ENCODE measurements at regions not wholly inside any gene's neighbourhood (a gene's known extent, or its start where the extent isn't known, plus 50 kb on each side); places are given as distances from the start of the nearest gene placed in this dataset.
A peak's percentile ranks its signal among the peaks of the same experiment; 100 is the strongest.

DNA sequence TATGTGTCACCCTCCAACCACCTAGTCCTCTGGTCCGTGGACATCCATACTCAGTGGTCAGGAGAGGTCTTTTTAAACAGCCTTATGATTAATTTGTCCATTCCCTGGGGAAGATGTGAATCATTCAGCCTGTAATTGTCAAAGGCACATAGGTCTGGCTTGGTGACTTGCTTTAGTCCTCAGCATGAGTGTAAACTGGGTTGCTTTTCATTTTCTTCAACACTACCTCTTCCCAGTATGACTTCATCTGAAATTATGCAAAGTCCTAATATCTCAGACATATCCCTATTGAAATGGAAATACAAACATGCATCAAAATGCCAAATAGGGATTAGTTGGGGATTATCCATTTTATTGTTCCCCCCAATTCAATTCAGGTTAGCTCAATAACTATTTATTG, 208.3 kb upstream of the AMOT start:
- Histone ChIP-seq H3K36me3 (ENCODE audit: control insufficient read depth, insufficient read depth, low read length) (no peaks in the 10 kb centered on the region), H3K27me3 (ENCODE audit: control insufficient read depth, insufficient read depth, low read length) (no peaks in the 10 kb centered on the region), H3K4me3 (ENCODE audit: low read length) (no peak overlapping the region), H3K9me3 (ENCODE audit: control insufficient read depth, low read depth, low read length) (no peaks in the 10 kb centered on the region), H3K4me1 (ENCODE audit: control insufficient read depth, insufficient read depth, low read length) (no peaks in the 10 kb centered on the region), H3K27ac (ENCODE audit: low read length) (no peak overlapping the region)
- DNase-seq, result no peak
- WGBS (ENCODE audit: insufficient coverage, low lambda C conversion rate), result no CpG with 5 or more reads among the region's 1 CpG

DNA sequence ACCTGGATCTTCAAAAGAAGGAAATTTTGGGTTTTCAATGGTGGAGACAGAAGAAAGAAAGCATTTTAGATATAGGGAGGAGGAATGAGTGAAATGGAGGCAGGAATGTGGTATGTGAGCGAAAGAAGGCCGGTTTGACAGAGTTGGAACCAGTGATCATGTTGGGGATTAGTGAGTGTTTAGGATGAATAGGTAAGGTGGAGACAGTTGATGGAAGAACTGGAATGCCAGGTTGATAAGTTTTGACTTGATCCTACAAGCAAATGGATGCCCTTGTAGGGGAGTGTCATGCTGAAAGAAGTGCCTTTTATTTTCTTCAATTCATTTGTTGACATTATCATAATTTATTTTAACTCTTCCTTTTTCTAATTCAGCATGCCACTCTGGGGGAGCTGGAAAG, 207.8 kb upstream of the AMOT start:
- WGBS (ENCODE audit: insufficient coverage, low lambda C conversion rate), result 100% methylated on average over 1 of the region's 2 CpGs
- DNase-seq, result no peak
- Histone ChIP-seq H3K4me3 (ENCODE audit: low read length) (no peak overlapping the region), H3K9me3 (ENCODE audit: control insufficient read depth, low read depth, low read length) (no peaks in the 10 kb centered on the region), H3K4me1 (ENCODE audit: control insufficient read depth, insufficient read depth, low read length) (no peaks in the 10 kb centered on the region), H3K27me3 (ENCODE audit: control insufficient read depth, insufficient read depth, low read length) (no peaks in the 10 kb centered on the region), H3K36me3 (ENCODE audit: control insufficient read depth, insufficient read depth, low read length) (no peaks in the 10 kb centered on the region), H3K27ac (ENCODE audit: low read length) (no peak overlapping the region)

DNA sequence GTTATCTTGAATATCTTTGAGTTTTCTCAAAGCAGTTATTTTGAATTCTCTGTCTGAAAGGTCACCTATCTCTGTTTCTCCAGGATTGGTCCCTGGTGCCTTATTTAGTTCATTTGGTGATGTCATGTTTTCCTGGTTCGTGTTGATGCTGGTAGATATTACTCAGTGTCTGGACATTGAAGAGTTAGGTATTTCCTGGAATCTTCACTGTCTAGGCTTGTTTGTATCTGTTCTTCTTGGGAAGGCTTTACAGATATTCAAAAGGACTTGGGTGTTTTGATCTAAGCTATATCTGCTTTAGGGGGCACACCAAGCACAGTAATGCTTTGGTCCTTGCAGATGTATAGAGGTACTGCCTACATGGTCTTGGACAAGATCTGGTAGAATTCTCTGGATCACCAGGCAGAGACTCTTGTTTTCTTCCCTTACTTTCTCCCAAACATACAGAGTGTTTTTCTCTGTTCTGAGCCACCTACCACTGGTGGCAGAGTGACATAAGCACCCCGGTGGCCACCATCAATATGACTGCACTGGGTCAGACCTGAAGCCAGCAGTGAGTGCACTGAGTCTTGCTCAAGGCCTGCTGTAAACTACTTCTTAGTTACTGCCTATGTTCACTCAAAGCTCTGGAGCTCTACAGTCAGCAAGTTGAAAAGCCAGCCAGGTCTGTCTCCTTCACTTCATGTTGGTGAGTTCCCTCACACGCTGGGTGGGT, 193.5 kb upstream of the AMOT start:
- H3K4me3 ChIP-seq (ENCODE audit: low read length), result no peak overlapping the region
- H3K4me1 ChIP-seq (ENCODE audit: control insufficient read depth, insufficient read depth, low read length), result no peaks in the 10 kb centered on the region
- WGBS (ENCODE audit: insufficient coverage, low lambda C conversion rate), result no CpG with 5 or more reads among the region's 3 CpGs
- H3K36me3 ChIP-seq (ENCODE audit: control insufficient read depth, insufficient read depth, low read length), result no peaks in the 10 kb centered on the region
- H3K9me3 ChIP-seq (ENCODE audit: control insufficient read depth, low read depth, low read length), result no peaks in the 10 kb centered on the region
- DNase-seq, result no peak
- no peaks in the 10 kb centered on the region for H3K27me3 ChIP-seq (ENCODE audit: control insufficient read depth, insufficient read depth, low read length)
- no peak overlapping the region for H3K27ac ChIP-seq (ENCODE audit: low read length)

DNA sequence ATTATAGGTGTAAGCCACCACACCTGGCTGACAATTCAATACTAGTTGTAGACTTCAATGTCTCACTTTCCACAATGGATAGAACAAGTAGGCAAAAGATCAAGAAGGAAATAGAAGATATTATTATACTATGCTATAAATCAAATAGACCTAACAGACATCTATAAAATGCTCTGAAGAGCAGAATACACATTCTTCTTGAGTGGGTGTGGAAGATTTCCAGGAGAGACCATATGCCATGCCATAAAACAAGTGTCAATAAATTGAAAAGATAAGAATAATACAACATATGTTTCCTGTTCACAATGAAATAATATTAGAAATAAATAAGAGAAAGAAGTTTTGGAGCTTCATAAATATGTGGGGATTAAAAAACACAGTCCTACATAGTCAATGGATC, 179.3 kb upstream of the AMOT start:
- no peaks in the 10 kb centered on the region for H3K4me1 ChIP-seq (ENCODE audit: control insufficient read depth, insufficient read depth, low read length)
- H3K36me3 ChIP-seq (ENCODE audit: control insufficient read depth, insufficient read depth, low read length), result no peaks in the 10 kb centered on the region
- H3K9me3 ChIP-seq (ENCODE audit: control insufficient read depth, low read depth, low read length), result no peaks in the 10 kb centered on the region
- no peak overlapping the region for H3K4me3 ChIP-seq (ENCODE audit: low read length)
- H3K27me3 ChIP-seq (ENCODE audit: control insufficient read depth, insufficient read depth, low read length), result no peaks in the 10 kb centered on the region
- peak in 1 of 2 donors; percentile 14 for DNase-seq
- no peak overlapping the region for H3K27ac ChIP-seq (ENCODE audit: low read length)

DNA sequence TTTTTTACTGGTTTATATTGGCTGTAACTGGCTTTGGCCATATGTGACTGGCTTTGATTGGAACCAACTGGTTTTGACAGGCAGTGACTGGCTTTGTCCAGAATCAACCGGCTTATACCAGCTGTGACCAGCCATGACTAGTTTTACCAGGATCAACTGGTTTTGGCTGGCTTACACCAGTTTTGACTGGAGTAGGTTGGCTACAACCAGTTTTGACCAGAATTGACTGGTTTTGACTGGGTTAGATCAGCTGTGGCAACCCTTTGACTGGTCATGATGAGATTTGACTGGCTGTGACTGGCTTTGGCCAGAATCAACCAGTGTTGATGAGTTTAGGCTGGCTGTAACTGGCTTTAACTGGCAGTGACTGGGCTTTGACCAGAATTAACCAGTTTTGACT, 169.2 kb upstream of the AMOT start:
- Histone ChIP-seq H3K4me1 (ENCODE audit: control insufficient read depth, insufficient read depth, low read length) (no peaks in the 10 kb centered on the region), H3K36me3 (ENCODE audit: control insufficient read depth, insufficient read depth, low read length) (no peaks in the 10 kb centered on the region), H3K4me3 (ENCODE audit: low read length) (no peak overlapping the region), H3K27me3 (ENCODE audit: control insufficient read depth, insufficient read depth, low read length) (no peaks in the 10 kb centered on the region), H3K27ac (ENCODE audit: low read length) (no peak overlapping the region), H3K9me3 (ENCODE audit: control insufficient read depth, low read depth, low read length) (no peaks in the 10 kb centered on the region)
- WGBS (ENCODE audit: insufficient coverage, low lambda C conversion rate), result no CpG with 5 or more reads among the region's 1 CpG
- no peak for DNase-seq

DNA sequence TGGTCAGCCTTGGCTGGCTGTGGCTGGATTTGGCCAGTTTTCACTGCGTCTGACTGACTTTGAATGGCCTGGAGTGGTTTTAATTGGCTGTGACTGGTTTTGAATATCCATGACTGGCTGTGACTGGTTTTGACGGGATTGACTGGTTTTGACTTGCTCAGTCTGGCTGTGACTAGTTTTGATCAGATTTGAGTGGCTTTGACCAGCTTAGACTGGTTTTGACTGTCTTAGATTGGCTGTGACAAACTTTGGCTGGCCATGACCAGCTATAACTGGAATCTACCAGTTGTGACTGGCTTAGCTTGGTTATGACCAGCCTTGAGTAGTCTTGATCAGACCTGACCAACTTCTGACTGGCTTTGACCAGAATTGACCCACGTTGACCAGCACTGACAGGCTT, 168.4 kb upstream of the AMOT start:
- no peaks in the 10 kb centered on the region for H3K36me3 ChIP-seq (ENCODE audit: control insufficient read depth, insufficient read depth, low read length)
- no peaks in the 10 kb centered on the region for H3K4me1 ChIP-seq (ENCODE audit: control insufficient read depth, insufficient read depth, low read length)
- WGBS (ENCODE audit: insufficient coverage, low lambda C conversion rate), result no CpG with 5 or more reads among the region's 3 CpGs
- no peak overlapping the region for H3K27ac ChIP-seq (ENCODE audit: low read length)
- no peaks in the 10 kb centered on the region for H3K9me3 ChIP-seq (ENCODE audit: control insufficient read depth, low read depth, low read length)
- no peaks in the 10 kb centered on the region for H3K27me3 ChIP-seq (ENCODE audit: control insufficient read depth, insufficient read depth, low read length)
- no peak for DNase-seq
- H3K4me3 ChIP-seq (ENCODE audit: low read length), result no peak overlapping the region

DNA sequence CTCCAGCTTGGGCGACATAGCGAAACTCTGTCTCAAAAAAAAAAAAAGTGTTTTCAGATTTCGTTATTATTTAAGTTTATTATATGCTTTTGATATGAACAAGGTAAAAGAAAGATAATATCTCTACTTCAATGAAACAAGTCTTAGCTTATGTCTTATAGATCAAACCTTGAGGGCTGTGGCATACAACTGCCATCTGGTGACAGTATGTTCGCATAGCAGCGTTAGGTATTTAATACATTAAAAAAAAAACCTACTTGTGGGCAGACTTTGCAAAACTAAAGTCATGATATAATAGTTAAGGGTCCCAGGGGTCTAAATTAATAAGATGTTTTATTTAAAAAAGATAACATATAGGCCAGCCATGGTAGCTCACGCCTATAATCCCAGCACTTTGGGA, 161.2 kb upstream of the AMOT start:
- no CpG with 5 or more reads among the region's 6 CpGs for WGBS (ENCODE audit: insufficient coverage, low lambda C conversion rate)
- no peak overlapping the region for H3K27ac ChIP-seq (ENCODE audit: low read length)
- H3K36me3 ChIP-seq (ENCODE audit: control insufficient read depth, insufficient read depth, low read length), result no peaks in the 10 kb centered on the region
- H3K27me3 ChIP-seq (ENCODE audit: control insufficient read depth, insufficient read depth, low read length), result no peaks in the 10 kb centered on the region
- no peak for DNase-seq
- H3K4me1 ChIP-seq (ENCODE audit: control insufficient read depth, insufficient read depth, low read length), result no peaks in the 10 kb centered on the region
- H3K4me3 ChIP-seq (ENCODE audit: low read length), result no peak overlapping the region
- no peaks in the 10 kb centered on the region for H3K9me3 ChIP-seq (ENCODE audit: control insufficient read depth, low read depth, low read length)

DNA sequence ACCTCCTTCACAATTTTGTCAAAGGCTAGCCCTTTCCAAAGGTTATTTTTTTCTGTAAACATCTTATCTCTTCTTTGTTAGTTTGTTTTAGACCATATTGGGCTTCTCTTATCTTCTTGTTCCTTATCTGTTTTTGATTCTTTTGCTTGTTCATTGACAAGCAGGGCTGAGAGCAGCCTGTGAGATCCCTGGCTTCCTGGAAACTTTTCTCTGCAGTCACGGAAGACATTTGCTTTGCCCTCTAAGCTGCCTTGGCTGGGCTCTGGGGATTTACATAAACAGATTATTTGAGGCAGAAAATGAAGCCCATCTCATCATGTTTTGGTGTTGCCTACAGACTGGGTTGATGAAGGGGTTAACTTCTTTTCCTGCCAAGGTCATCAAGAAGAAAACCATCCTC, 157.4 kb upstream of the AMOT start:
- Histone ChIP-seq H3K36me3 (ENCODE audit: control insufficient read depth, insufficient read depth, low read length) (no peaks in the 10 kb centered on the region), H3K27me3 (ENCODE audit: control insufficient read depth, insufficient read depth, low read length) (no peaks in the 10 kb centered on the region), H3K4me1 (ENCODE audit: control insufficient read depth, insufficient read depth, low read length) (no peaks in the 10 kb centered on the region), H3K27ac (ENCODE audit: low read length) (no peak overlapping the region), H3K9me3 (ENCODE audit: control insufficient read depth, low read depth, low read length) (no peaks in the 10 kb centered on the region), H3K4me3 (ENCODE audit: low read length) (no peak overlapping the region)
- WGBS (ENCODE audit: insufficient coverage, low lambda C conversion rate), result no CpG with 5 or more reads among the region's 1 CpG
- peak in 1 of 2 donors; percentile 22 for DNase-seq

DNA sequence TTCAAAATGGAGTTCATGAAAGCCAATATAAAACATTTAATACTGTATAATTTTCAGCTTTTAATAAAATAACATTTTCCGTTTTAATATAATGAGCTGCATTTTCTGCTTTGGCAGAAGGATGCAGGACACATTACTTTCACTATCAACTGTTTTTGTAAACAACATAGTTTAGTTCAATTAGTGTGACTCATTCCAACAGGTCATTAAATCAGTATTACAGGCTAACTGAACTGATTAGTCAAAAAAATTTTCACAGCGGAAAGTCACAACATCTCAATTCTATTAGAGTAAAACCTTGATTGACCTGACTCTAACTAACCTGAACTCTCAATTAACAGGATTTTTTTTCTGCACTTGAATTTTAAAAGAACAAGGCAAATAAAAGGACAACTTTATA, 151.2 kb upstream of the AMOT start:
- no peak overlapping the region for H3K4me3 ChIP-seq (ENCODE audit: low read length)
- DNase-seq, result no peak
- no peaks in the 10 kb centered on the region for H3K36me3 ChIP-seq (ENCODE audit: control insufficient read depth, insufficient read depth, low read length)
- H3K4me1 ChIP-seq (ENCODE audit: control insufficient read depth, insufficient read depth, low read length), result no peaks in the 10 kb centered on the region
- no CpG with 5 or more reads among the region's 2 CpGs for WGBS (ENCODE audit: insufficient coverage, low lambda C conversion rate)
- H3K27me3 ChIP-seq (ENCODE audit: control insufficient read depth, insufficient read depth, low read length), result no peaks in the 10 kb centered on the region
- no peaks in the 10 kb centered on the region for H3K9me3 ChIP-seq (ENCODE audit: control insufficient read depth, low read depth, low read length)
- H3K27ac ChIP-seq (ENCODE audit: low read length), result no peak overlapping the region

DNA sequence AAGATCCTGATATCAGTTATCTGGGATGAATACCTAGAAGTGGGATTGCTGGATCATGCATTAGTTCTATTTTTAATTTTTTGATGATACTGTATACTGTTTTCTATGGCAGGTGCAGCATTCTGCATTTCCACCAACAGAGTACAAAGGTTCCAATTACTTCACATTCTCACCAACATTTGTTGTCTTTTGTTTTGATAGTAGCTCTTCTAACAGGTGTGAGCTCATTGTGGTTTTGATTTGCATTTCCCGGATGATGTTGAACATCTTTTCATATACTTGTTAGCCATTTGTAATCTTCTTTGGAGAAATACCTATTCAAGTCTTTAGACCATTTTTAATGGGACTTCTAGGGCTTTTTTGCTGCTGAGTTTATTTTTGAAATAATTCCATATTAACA, 139.2 kb upstream of the AMOT start:
- WGBS (ENCODE audit: insufficient coverage, low lambda C conversion rate), result no CpG with 5 or more reads among the region's 1 CpG
- H3K4me1 ChIP-seq (ENCODE audit: control insufficient read depth, insufficient read depth, low read length), result no peaks in the 10 kb centered on the region
- H3K27ac ChIP-seq (ENCODE audit: low read length), result no peak overlapping the region
- no peak overlapping the region for H3K4me3 ChIP-seq (ENCODE audit: low read length)
- H3K9me3 ChIP-seq (ENCODE audit: control insufficient read depth, low read depth, low read length), result no peaks in the 10 kb centered on the region
- H3K27me3 ChIP-seq (ENCODE audit: control insufficient read depth, insufficient read depth, low read length), result no peaks in the 10 kb centered on the region
- no peaks in the 10 kb centered on the region for H3K36me3 ChIP-seq (ENCODE audit: control insufficient read depth, insufficient read depth, low read length)
- no peak for DNase-seq

DNA sequence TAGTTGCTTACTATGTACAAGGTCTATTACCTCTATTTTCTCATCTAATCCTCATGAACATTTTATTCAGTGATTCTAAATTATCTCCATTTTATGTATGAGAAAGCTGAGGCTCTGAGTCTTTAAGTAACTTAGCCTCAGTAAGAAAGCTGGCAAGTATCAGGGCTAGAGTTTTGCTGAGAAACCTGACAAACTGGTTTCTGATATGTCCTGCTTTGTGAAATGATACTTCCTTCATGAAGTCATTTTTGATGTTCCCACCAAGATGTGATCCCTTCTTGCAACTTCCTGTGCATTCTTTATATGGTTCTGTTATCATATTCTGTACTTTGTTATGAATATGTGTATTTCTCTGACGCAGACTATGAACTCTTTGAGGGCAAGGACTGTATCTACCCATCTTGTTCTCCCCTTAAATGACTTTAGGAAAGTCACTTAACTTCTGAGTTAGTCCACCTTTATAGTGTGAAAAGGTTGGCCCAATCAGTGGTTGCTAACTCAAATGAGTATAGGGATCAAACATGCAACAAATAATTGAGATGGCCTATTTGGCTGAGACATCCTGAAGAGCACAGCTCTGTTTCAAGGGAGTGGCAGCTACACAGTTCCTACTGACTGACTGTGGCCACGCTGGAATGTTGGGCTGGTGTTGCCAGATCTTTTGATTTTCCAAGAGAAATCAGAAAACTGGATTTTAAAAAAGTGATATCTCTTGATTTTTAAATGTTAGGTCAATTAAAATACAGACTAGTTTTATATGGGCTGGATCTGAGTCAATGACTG, 127.9 kb upstream of the AMOT start:
- H3K27ac ChIP-seq (ENCODE audit: low read length), result no peak overlapping the region
- no peaks in the 10 kb centered on the region for H3K27me3 ChIP-seq (ENCODE audit: control insufficient read depth, insufficient read depth, low read length)
- no peaks in the 10 kb centered on the region for H3K36me3 ChIP-seq (ENCODE audit: control insufficient read depth, insufficient read depth, low read length)
- WGBS (ENCODE audit: insufficient coverage, low lambda C conversion rate), result no CpG with 5 or more reads among the region's 2 CpGs
- no peak overlapping the region for H3K4me3 ChIP-seq (ENCODE audit: low read length)
- peak; percentile 13 to 30 for DNase-seq
- peaks cover 5% of the 10 kb centered on the region for H3K4me1 ChIP-seq (ENCODE audit: control insufficient read depth, insufficient read depth, low read length)
- H3K9me3 ChIP-seq (ENCODE audit: control insufficient read depth, low read depth, low read length), result no peaks in the 10 kb centered on the region

Measured in large intestine (tissue), 3 donors.